Spleen (tissue), 11 donors: ENCODE measurements at regions not wholly inside any gene's neighbourhood (a gene's known extent, or its start where the extent isn't known, plus 50 kb on each side); places are given as distances from the start of the nearest gene placed in this dataset.

ENCODE experiments used
- DNase-seq: peaks from one replicate; pipeline ENCODE4 v3.0.0-alpha.2; 2020
- H3K27ac ChIP-seq, 8 donors: fragments of 200-600 bp; sonication (generic) in 7 of 8; 1 replicate in 4 of 8; 2 replicates in 4 of 8; pipeline versions ENCODE4 v1.5.0 to v1.8.0; 2016 to 2021; ENCODE audit warnings: inconsistent platforms in 4 of 8, mild to moderate bottlenecking in 4 of 8, moderate library complexity in 1 of 8
- H3K27me3 ChIP-seq, 7 donors: fragments of 200-600 bp; sonication (generic) in 6 of 7; replicated peaks in 1 of 7; 1 replicate in 4 of 7; 2 replicates in 3 of 7; pipeline versions ENCODE4 v1.5.0 to v1.8.0; 2016 to 2021; ENCODE audit warnings: inconsistent platforms in 3 of 7, mild to moderate bottlenecking in 1 of 7
- H3K36me3 ChIP-seq, 6 donors: fragments of 200-600 bp; sonication (generic) in 5 of 6; 1 replicate in 4 of 6; 2 replicates in 2 of 6; pipeline versions ENCODE4 v1.5.0 to v1.8.0; 2016 to 2021; ENCODE audit warnings: inconsistent platforms in 2 of 6
- H3K4me1 ChIP-seq, 6 donors: fragments of 200-600 bp; sonication (generic) in 5 of 6; 1 replicate in 3 of 6; 2 replicates in 3 of 6; pipeline versions ENCODE4 v1.5.0 to v1.8.0; 2016 to 2021; ENCODE audit warnings: inconsistent platforms in 3 of 6
- H3K4me3 ChIP-seq, 8 donors: fragments of 200-600 bp; sonication (generic) in 7 of 8; 1 replicate in 4 of 8; 2 replicates in 4 of 8; pipeline versions ENCODE4 v1.5.0 to v1.8.0; 2016 to 2021; ENCODE audit warnings: inconsistent platforms in 4 of 8, mild to moderate bottlenecking in 4 of 8, moderate library complexity in 2 of 8
- H3K9me3 ChIP-seq, 8 donors: fragments of 200-600 bp; sonication (generic) in 7 of 8; 1 replicate in 4 of 8; 2 replicates in 4 of 8; pipeline versions ENCODE4 v1.5.0 to v1.8.0; 2016 to 2021; ENCODE audit warnings: inconsistent platforms in 4 of 8
- CTCF ChIP-seq, 11 experiments: fragments of 200-600 bp in 7 of 11; fragments of 450-650 bp in 4 of 11; sonication (generic) in 4 of 11; IDR thresholded peaks in 8 of 11; conservative IDR thresholded peaks in 3 of 11; 1 replicate in 7 of 11; 2 replicates in 4 of 11; pipeline versions ENCODE4 v1.4.0 to v1.8.0; 2016 to 2021; ENCODE audit warnings: antibody characterized with exemption in 11 of 11, inconsistent platforms in 4 of 11, mild to moderate bottlenecking in 1 of 11
- POLR2A ChIP-seq, 3 donors: fragments of 450-650 bp; IDR thresholded peaks; one replicate each; pipeline ENCODE4 v1.5.1; 2017; ENCODE audit warnings: antibody characterized with exemption in 3 of 3, mild to moderate bottlenecking in 1 of 3
- POLR2AphosphoS5 ChIP-seq, 3 donors: sonication (generic); formaldehyde crosslinking; IDR thresholded peaks; one replicate each; pipeline ENCODE4 v1.5.1; 2017; ENCODE audit warnings: antibody characterized with exemption in 3 of 3
- WGBS, 5 donors: extraction: QIAGEN DNeasy Blood & Tissue Kit in 3 of 5; methylation state at CpG; one replicate each; pipeline versions ENCODE4 v1.1.5 to v1.1.7; 2013 to 2018; 5-methylcytosine and 5-hydroxymethylcytosine counted together
- intact Hi-C: fragments of 100-400 bp; cut with DNase I; formaldehyde crosslinking; loops from one replicate; pipeline ENCODE4 v1.15.0; 2023; ENCODE audit warnings: low total_unique reads
- donor health status: healthy with polysubstance abuse.
- donor health status: DM: no; HTN: no; CAD: no; lungs with moderate emphysema.
- donor health status: DM: no; HTN: no; CAD: no.
- donor health status: Bipolar disorder and iron deficiency.
- donor health status: healthy.
- donor health status: DM: no; HTN: no; CAD: no.
- donor health status: DM: yes; HTN: yes; CAD: no.

- H3K4me3 ChIP-seq = no peak overlapping the region
- no peaks in the 10 kb centered on the region for H3K4me1 ChIP-seq
- intact Hi-C loops = no loop called here
- TF ChIP-seq POLR2A (IDR thresholded peaks at IDR 0.05) (no peak), POLR2AphosphoS5 (IDR thresholded peaks at IDR 0.05) (no peak), CTCF (IDR thresholded peaks at IDR 0.05 in 8 of 11, conservative IDR thresholded peaks at IDR 0.05 in 3 of 11) (no peak)
- H3K36me3 ChIP-seq = no peaks in the 10 kb centered on the region
- no peak overlapping the region for H3K27ac ChIP-seq
- no peak for DNase-seq
- 72 to 92% (median 76%) methylated on average over 1 of the region's 1 CpG for whole genome bisulfite sequencing, 5 donors
- H3K9me3 ChIP-seq = no peaks in the 10 kb centered on the region
- H3K27me3 ChIP-seq = no peaks in the 10 kb centered on the region
Measured at GRCh38 chr2:184026961-184027360, 571.4 kb upstream of the ZNF804A start.

GRCh38 chr2:184030245-184030644 lies 568.1 kb upstream of the ZNF804A start:
- WGBS, 5 donors = 75 to 83% (median 78%) methylated on average over 6 of the region's 6 CpGs
- no peak for DNase-seq
- H3K4me1 ChIP-seq = no peaks in the 10 kb centered on the region
- no peak overlapping the region for H3K27ac ChIP-seq
- no peaks in the 10 kb centered on the region for H3K27me3 ChIP-seq
- intact Hi-C loops = no loop called here
- no peaks in the 10 kb centered on the region for H3K36me3 ChIP-seq
- no peaks in the 10 kb centered on the region for H3K9me3 ChIP-seq
- TF ChIP-seq POLR2A (IDR thresholded peaks at IDR 0.05) = no peak
- TF ChIP-seq CTCF (IDR thresholded peaks at IDR 0.05 in 8 of 11, conservative IDR thresholded peaks at IDR 0.05 in 3 of 11) = no peak
- TF ChIP-seq POLR2AphosphoS5 (IDR thresholded peaks at IDR 0.05) = no peak
- no peak overlapping the region for H3K4me3 ChIP-seq

- Histone ChIP-seq H3K27me3 (no peaks in the 10 kb centered on the region), H3K27ac (no peak overlapping the region), H3K9me3 (no peaks in the 10 kb centered on the region), H3K4me1 (no peaks in the 10 kb centered on the region), H3K4me3 (no peak overlapping the region), H3K36me3 (no peaks in the 10 kb centered on the region)
- 48 to 75% (median 51%) methylated on average over 1 of the region's 1 CpG for WGBS, 5 donors
- DNase-seq = no peak
- intact Hi-C loops = no loop called here
- no peak for TF ChIP-seq CTCF (IDR thresholded peaks at IDR 0.05 in 8 of 11, conservative IDR thresholded peaks at IDR 0.05 in 3 of 11)
- no peak for TF ChIP-seq POLR2A (IDR thresholded peaks at IDR 0.05)
- no peak for TF ChIP-seq POLR2AphosphoS5 (IDR thresholded peaks at IDR 0.05)
Measured at GRCh38 chr2:184030989-184031388, 567.3 kb upstream of the ZNF804A start.

- 74 to 85% (median 79%) methylated on average over 5 of the region's 5 CpGs for WGBS, 5 donors
- H3K36me3 ChIP-seq = no peaks in the 10 kb centered on the region
- no peaks in the 10 kb centered on the region for H3K9me3 ChIP-seq
- no peak overlapping the region for H3K27ac ChIP-seq
- no peak for DNase-seq
- no peaks in the 10 kb centered on the region for H3K27me3 ChIP-seq
- TF ChIP-seq POLR2AphosphoS5 (IDR thresholded peaks at IDR 0.05) (no peak), CTCF (IDR thresholded peaks at IDR 0.05 in 8 of 11, conservative IDR thresholded peaks at IDR 0.05 in 3 of 11) (no peak)
- no peaks in the 10 kb centered on the region for H3K4me1 ChIP-seq
- H3K4me3 ChIP-seq = no peak overlapping the region
- intact Hi-C loops = no loop called here
Measured at GRCh38 chr2:184031402-184032147, 566.8 kb upstream of the ZNF804A start.
